H9 (cell line): ENCODE measurements at regions not wholly inside any gene's neighbourhood (a gene's known extent, or its start where the extent isn't known, plus 50 kb on each side); places are given as distances from the start of the nearest gene placed in this dataset.

Experiments
- DNase-seq: peaks from one replicate; pipeline ENCODE4 v3.0.0-alpha.2; 2017
- H2AFZ ChIP-seq: one replicate; pipeline ENCODE4 v1.6.1; 2013; ENCODE audit warnings: mild to moderate bottlenecking, low read length, control low read depth, moderate library complexity
- H2AK5ac ChIP-seq: 2 replicates; pipeline ENCODE4 v1.6.1; 2013; ENCODE audit warnings: low read length, control low read depth, mixed read lengths; ENCODE audit not compliant: insufficient read length
- H2BK120ac ChIP-seq: one replicate; pipeline ENCODE4 v1.6.1; 2013; ENCODE audit warnings: low read depth, mild to moderate bottlenecking, low read length, control low read depth, inconsistent platforms; ENCODE audit not compliant: poor library complexity, severe bottlenecking
- H2BK12ac ChIP-seq: 2 replicates; pipeline ENCODE4 v1.6.1; 2013; ENCODE audit warnings: low read length, control low read depth, mixed read lengths, low read depth; ENCODE audit not compliant: insufficient read length
- H2BK15ac ChIP-seq: 2 replicates; pipeline ENCODE4 v1.6.1; 2013; ENCODE audit warnings: low read depth, low read length, control low read depth
- H2BK20ac ChIP-seq: one replicate; pipeline ENCODE4 v1.6.1; 2013; ENCODE audit warnings: low read depth, mild to moderate bottlenecking, low read length, control low read depth, inconsistent platforms; ENCODE audit not compliant: poor library complexity, severe bottlenecking
- H2BK5ac ChIP-seq: 2 replicates; pipeline ENCODE4 v1.6.1; 2013; ENCODE audit warnings: low read length, control low read depth, mixed read lengths; ENCODE audit not compliant: insufficient read length
- H3K14ac ChIP-seq: 2 replicates; pipeline ENCODE4 v1.6.1; 2013; ENCODE audit warnings: low read length, control low read depth; ENCODE audit not compliant: insufficient read depth
- H3K18ac ChIP-seq: 2 replicates; pipeline ENCODE4 v1.6.1; 2013; ENCODE audit warnings: low read depth, mild to moderate bottlenecking, mixed read lengths, low read length, control low read depth; ENCODE audit not compliant: insufficient read length
- H3K23ac ChIP-seq: 2 replicates; pipeline ENCODE4 v1.6.1; 2013; ENCODE audit warnings: low read length, control low read depth, mixed read lengths, low read depth; ENCODE audit not compliant: insufficient read length
- H3K23me2 ChIP-seq: 2 replicates; pipeline ENCODE4 v1.6.1; 2013; ENCODE audit warnings: low read depth, mild to moderate bottlenecking, mixed read lengths, low read length, control low read depth; ENCODE audit not compliant: insufficient read length, poor library complexity, severe bottlenecking
- H3K27ac ChIP-seq: 2 replicates; pipeline ENCODE4 v1.5.1; 2013; ENCODE audit warnings: low read length, control low read depth, mixed read lengths, low read depth; ENCODE audit not compliant: insufficient read length
- H3K27me3 ChIP-seq: 2 replicates; pipeline ENCODE4 v1.6.1; 2013; ENCODE audit warnings: low read length, control low read depth, inconsistent platforms; ENCODE audit not compliant: insufficient read depth
- H3K4ac ChIP-seq: 2 replicates; pipeline ENCODE4 v1.6.1; 2013; ENCODE audit warnings: low read depth, mild to moderate bottlenecking, control low read depth, inconsistent platforms, low read length, moderate library complexity
- H3K4me1 ChIP-seq: 2 replicates; pipeline ENCODE4 v1.6.1; 2013; ENCODE audit warnings: low read length, control low read depth, inconsistent platforms; ENCODE audit not compliant: insufficient read depth
- H3K4me2 ChIP-seq: 2 replicates; pipeline ENCODE4 v1.6.1; 2013; ENCODE audit warnings: low read length, control low read depth, mixed read lengths; ENCODE audit not compliant: insufficient read length, insufficient read depth
- H3K56ac ChIP-seq: 2 replicates; pipeline ENCODE4 v1.6.1; 2013; ENCODE audit warnings: low read depth, mild to moderate bottlenecking, mixed read lengths, low read length, control low read depth; ENCODE audit not compliant: insufficient read length
- H3K79me1 ChIP-seq: 2 replicates; pipeline ENCODE4 v1.6.1; 2013; ENCODE audit warnings: low read depth, mild to moderate bottlenecking, moderate library complexity, low read length, control low read depth, inconsistent platforms; ENCODE audit not compliant: insufficient read depth, poor library complexity, severe bottlenecking
- H3K79me2 ChIP-seq: 2 replicates; pipeline ENCODE4 v1.6.1; 2013; ENCODE audit warnings: low read length, control low read depth, inconsistent platforms; ENCODE audit not compliant: insufficient read depth
- H3K9ac ChIP-seq: 2 replicates; pipeline ENCODE4 v1.6.1; 2013; ENCODE audit warnings: low read length, control low read depth, mixed read lengths; ENCODE audit not compliant: insufficient read length; ENCODE audit errors: extremely low read depth
- H3K9me3 ChIP-seq: one replicate; pipeline ENCODE4 v1.6.1; 2013; ENCODE audit warnings: low read depth, low read length, inconsistent platforms; ENCODE audit not compliant: control insufficient read depth
- H3T11ph ChIP-seq: one replicate; pipeline ENCODE4 v1.6.1; 2013; ENCODE audit warnings: mild to moderate bottlenecking, low read length, control low read depth, inconsistent platforms
- H4K20me1 ChIP-seq: one replicate; pipeline ENCODE4 v1.6.1; 2013; ENCODE audit not compliant: control insufficient read depth, insufficient read length, insufficient read depth
- H4K5ac ChIP-seq: 2 replicates; pipeline ENCODE4 v1.6.1; 2013; ENCODE audit warnings: low read depth, mild to moderate bottlenecking, mixed read lengths, low read length, control low read depth; ENCODE audit not compliant: insufficient read length
- H4K8ac ChIP-seq: replicated peaks from 2 replicates; pipeline ENCODE4 v1.6.1; 2013; ENCODE audit warnings: low read length, control low read depth, mixed read lengths, low read depth; ENCODE audit not compliant: insufficient read length
- H4K91ac ChIP-seq: 2 replicates; pipeline ENCODE4 v1.6.1; 2013; ENCODE audit warnings: low read depth, mild to moderate bottlenecking, moderate library complexity, mixed read lengths, low read length, control low read depth; ENCODE audit not compliant: insufficient read length
- H3K27ac Mint-ChIP-seq, 3 experiments: 2 replicates in 2 of 3; 3 replicates in 1 of 3; pipeline ENCODE4 v1.8.0; 2020 to 2021; ENCODE audit warnings: mixed read lengths in 3 of 3, mild to moderate bottlenecking in 1 of 3, moderate library complexity in 1 of 3
- H3K27me3 Mint-ChIP-seq: 2 replicates; pipeline ENCODE4 v1.8.0; 2021; ENCODE audit warnings: low read depth, mild to moderate bottlenecking, moderate library complexity, mixed read lengths
- H3K36me3 Mint-ChIP-seq, 3 experiments: 2 replicates in 2 of 3; 3 replicates in 1 of 3; pipeline ENCODE4 v1.8.0; 2020 to 2021; ENCODE audit warnings: low read depth in 3 of 3, mixed read lengths in 3 of 3; ENCODE audit not compliant: insufficient read depth in 1 of 3
- H3K4me1 Mint-ChIP-seq, 2 experiments: 2 replicates each; pipeline ENCODE4 v1.8.0; 2020; ENCODE audit warnings: mixed read lengths in 2 of 2
- H3K4me3 Mint-ChIP-seq, 2 experiments: 2 replicates in 1 of 2; 3 replicates in 1 of 2; pipeline ENCODE4 v1.8.0; 2020 to 2021; ENCODE audit warnings: mild to moderate bottlenecking in 2 of 2, mixed read lengths in 2 of 2, moderate library complexity in 1 of 2
- H3K9me3 Mint-ChIP-seq, 2 experiments: 2 replicates in 1 of 2; 3 replicates in 1 of 2; pipeline ENCODE4 v1.8.0; 2020; ENCODE audit warnings: mild to moderate bottlenecking in 2 of 2, mixed read lengths in 2 of 2, moderate library complexity in 1 of 2
- CTCF ChIP-seq: fragments of 200-600 bp; sonication (generic); conservative IDR thresholded peaks from 3 replicates; pipeline ENCODE4 v1.8.0; 2021; ENCODE audit warnings: antibody characterized with exemption, mild to moderate bottlenecking
- WGBS: extraction: QIAGEN DNeasy Blood & Tissue Kit; methylation state at CpG from one replicate; pipeline ENCODE4 v1.1.7; 2013; ENCODE audit warnings: missing lambda C conversion rate, low lambda C conversion rate, mixed read lengths; ENCODE audit not compliant: insufficient read length; ENCODE audit errors: extremely low coverage; 5-methylcytosine and 5-hydroxymethylcytosine counted together

- no peak overlapping the region for H2BK12ac ChIP-seq
- H2AK5ac ChIP-seq: no peak overlapping the region
- no peaks in the 10 kb centered on the region; the same call in 1 of the 2 replicates for H3K27me3 Mint-ChIP-seq
- H2BK5ac ChIP-seq: no peak overlapping the region
- peaks cover 12 to 34% of the 10 kb centered on the region in 2 experiments for H3K9me3 Mint-ChIP-seq
- H3K27ac Mint-ChIP-seq: no peak overlapping the region
- H4K91ac ChIP-seq: no peak overlapping the region
- H3K4me1 Mint-ChIP-seq: peaks cover 4 to 12% of the 10 kb centered on the region in 2 experiments; a peak in 3 of 4 replicates
- WGBS: no CpG with 5 or more reads among the region's 8 CpGs
- no peak overlapping the region for H2BK15ac ChIP-seq
- DNase-seq: no peak
- no peak; the same call in 2 of the 3 replicates for TF ChIP-seq CTCF
- no peak overlapping the region for H3K56ac ChIP-seq
- no peak overlapping the region for H4K5ac ChIP-seq
- H3K9me3 ChIP-seq: peaks cover 5% of the 10 kb centered on the region
- H4K8ac ChIP-seq: no peak overlapping the region
- no peak overlapping the region for H3K27ac ChIP-seq
- H3K4me1 ChIP-seq: no peaks in the 10 kb centered on the region
- no peaks in the 10 kb centered on the region for H4K20me1 ChIP-seq
- H3K14ac ChIP-seq: no peak overlapping the region
- H3T11ph ChIP-seq: no peak overlapping the region
- H3K9ac ChIP-seq: no peak overlapping the region
- no peaks in the 10 kb centered on the region for H3K79me2 ChIP-seq
- H3K23ac ChIP-seq: no peak overlapping the region
- H3K23me2 ChIP-seq: no peaks in the 10 kb centered on the region
- H3K4ac ChIP-seq: no peak overlapping the region
- no peak overlapping the region for H2BK120ac ChIP-seq
- no peak overlapping the region for H3K4me2 ChIP-seq
- H3K18ac ChIP-seq: no peak overlapping the region
- H2BK20ac ChIP-seq: no peak overlapping the region
- peaks cover 13 to 25% (median 22%) of the 10 kb centered on the region in 3 experiments for H3K36me3 Mint-ChIP-seq
- H2AFZ ChIP-seq: no peak overlapping the region
- H3K27me3 ChIP-seq: no peaks in the 10 kb centered on the region
- no peaks in the 10 kb centered on the region for H3K79me1 ChIP-seq
- no peak overlapping the region for H3K4me3 Mint-ChIP-seq
Measured at GRCh38 chr7:125833839-125834238, 904.2 kb upstream of the POT1 start.
